Brain microvascular endothelial cell (primary cell): ENCODE measurements at regions not wholly inside any gene's neighbourhood (a gene's known extent, or its start where the extent isn't known, plus 50 kb on each side); places are given as distances from the start of the nearest gene placed in this dataset.

ENCODE experiments used
- DNase-seq: peaks from one replicate; pipeline ENCODE4 v3.0.0-alpha.2; 2020
- H3K27ac ChIP-seq: fragments of 250-450 bp; sonication (Bioruptor Pico); 2 replicates; pipeline ENCODE4 v1.5.1; 2020; ENCODE audit warnings: mild to moderate bottlenecking, moderate library complexity
- H3K27me3 ChIP-seq: fragments of 250-450 bp; sonication (Bioruptor Pico); replicated peaks from 2 replicates; pipeline ENCODE4 v1.5.1; 2020; ENCODE audit warnings: mild to moderate bottlenecking
- H3K36me3 ChIP-seq: fragments of 250-450 bp; sonication (Bioruptor Pico); replicated peaks from 2 replicates; pipeline ENCODE4 v1.5.1; 2020; ENCODE audit warnings: mild to moderate bottlenecking
- H3K4me3 ChIP-seq: 2 replicates; pipeline ENCODE4 v1.5.1; 2011; ENCODE audit warnings: low read depth, mild to moderate bottlenecking, control low read depth, low read length, moderate library complexity
- in situ Hi-C: cut with HindIII; loops from 2 replicates; pipeline ENCODE4 v1.10.0; 2017; ENCODE audit warnings: low sequenced_read_pairs, low pct_ligation_motif_present
- TF ChIP-seq, protein P1 (sequence below): IDR thresholded peaks from 2 replicates; pipeline ENCODE4 v1.5.1; 2011; ENCODE audit warnings: low read depth, mild to moderate bottlenecking, moderate library complexity, low read length, control low read depth, inconsistent platforms; ENCODE audit errors: missing control alignments

- no peak for DNase-seq
- Histone ChIP-seq H3K27ac (peak overlapping the region; percentile 20), H3K36me3 (no peaks in the 10 kb centered on the region), H3K4me3 (no peak overlapping the region), H3K27me3 (no peaks in the 10 kb centered on the region)
- in situ Hi-C loops, result no loop called here
- TF ChIP-seq, protein P1, sequence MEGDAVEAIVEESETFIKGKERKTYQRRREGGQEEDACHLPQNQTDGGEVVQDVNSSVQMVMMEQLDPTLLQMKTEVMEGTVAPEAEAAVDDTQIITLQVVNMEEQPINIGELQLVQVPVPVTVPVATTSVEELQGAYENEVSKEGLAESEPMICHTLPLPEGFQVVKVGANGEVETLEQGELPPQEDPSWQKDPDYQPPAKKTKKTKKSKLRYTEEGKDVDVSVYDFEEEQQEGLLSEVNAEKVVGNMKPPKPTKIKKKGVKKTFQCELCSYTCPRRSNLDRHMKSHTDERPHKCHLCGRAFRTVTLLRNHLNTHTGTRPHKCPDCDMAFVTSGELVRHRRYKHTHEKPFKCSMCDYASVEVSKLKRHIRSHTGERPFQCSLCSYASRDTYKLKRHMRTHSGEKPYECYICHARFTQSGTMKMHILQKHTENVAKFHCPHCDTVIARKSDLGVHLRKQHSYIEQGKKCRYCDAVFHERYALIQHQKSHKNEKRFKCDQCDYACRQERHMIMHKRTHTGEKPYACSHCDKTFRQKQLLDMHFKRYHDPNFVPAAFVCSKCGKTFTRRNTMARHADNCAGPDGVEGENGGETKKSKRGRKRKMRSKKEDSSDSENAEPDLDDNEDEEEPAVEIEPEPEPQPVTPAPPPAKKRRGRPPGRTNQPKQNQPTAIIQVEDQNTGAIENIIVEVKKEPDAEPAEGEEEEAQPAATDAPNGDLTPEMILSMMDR, result no peak
These were observed 454.9 kb upstream of the CHAC2 start for GRCh38 chr2:53312721-53313120.

GRCh38 chr2:53312181-53312580, 455.4 kb upstream of the CHAC2 start:
- H3K36me3 ChIP-seq, result no peaks in the 10 kb centered on the region
- in situ Hi-C loops, result no loop called here
- TF ChIP-seq, protein P1, result no peak
- H3K27ac ChIP-seq, result no peak overlapping the region
- no peak overlapping the region for H3K4me3 ChIP-seq
- H3K27me3 ChIP-seq, result no peaks in the 10 kb centered on the region
- no peak for DNase-seq

DNA sequence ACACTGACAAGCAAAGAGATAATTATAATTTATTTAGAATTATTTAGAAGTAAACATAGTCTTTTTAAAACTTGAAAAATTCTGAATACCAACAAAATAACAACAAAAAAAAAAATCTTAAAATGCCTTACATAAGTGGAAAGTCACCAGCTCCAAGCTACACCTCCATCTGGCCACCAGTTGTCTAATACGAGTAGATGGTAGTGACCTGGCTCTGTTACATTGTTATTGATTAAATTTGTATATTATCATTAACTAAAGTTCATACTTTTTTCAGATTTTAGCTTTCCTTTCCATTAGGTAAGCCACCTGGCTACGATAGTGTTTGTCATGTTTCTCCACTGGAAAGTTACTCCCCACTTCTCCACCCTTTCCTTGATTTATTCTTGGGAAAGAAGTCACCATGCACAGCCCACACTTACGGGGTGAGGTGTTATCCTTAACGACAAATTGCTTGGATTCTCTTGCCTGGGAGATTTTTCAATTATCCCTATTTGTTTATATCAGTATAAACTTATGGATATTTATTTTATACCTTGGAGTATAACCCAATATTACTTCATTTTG, 464.5 kb upstream of the CHAC2 start:
- no peak for DNase-seq
- Histone ChIP-seq H3K4me3 (no peak overlapping the region), H3K36me3 (no peaks in the 10 kb centered on the region), H3K27me3 (no peaks in the 10 kb centered on the region), H3K27ac (no peak overlapping the region)
- in situ Hi-C loops, result no loop called here
- TF ChIP-seq, protein P1, result no peak

DNA sequence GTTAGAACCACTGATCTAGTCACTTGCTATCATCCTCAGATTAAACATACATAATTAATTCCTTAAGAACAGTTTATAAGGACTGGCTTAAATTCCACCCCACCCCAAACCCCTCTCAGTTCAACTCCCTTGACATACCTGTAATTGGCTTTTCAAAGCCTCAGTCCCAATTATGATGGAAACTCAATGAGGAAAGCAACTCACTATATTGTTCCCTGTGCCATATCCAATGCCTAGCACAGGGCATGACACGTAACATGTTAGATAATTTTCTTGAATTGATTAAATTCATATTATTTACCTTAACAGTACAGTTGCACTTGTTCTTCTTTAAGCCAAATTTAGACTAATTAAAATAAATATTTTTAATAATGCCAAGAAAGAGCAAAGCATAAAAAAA, 465.1 kb upstream of the CHAC2 start:
- Histone ChIP-seq H3K27ac (no peak overlapping the region), H3K36me3 (no peaks in the 10 kb centered on the region), H3K4me3 (no peak overlapping the region), H3K27me3 (no peaks in the 10 kb centered on the region)
- TF ChIP-seq, protein P1, result no peak
- in situ Hi-C loops, result no loop called here
- no peak for DNase-seq

GRCh38 chr2:53289309-53290006, 478.1 kb upstream of the CHAC2 start:
- TF ChIP-seq, protein P1, result no peak
- no peak for DNase-seq
- no peak overlapping the region for H3K27ac ChIP-seq
- H3K4me3 ChIP-seq, result no peak overlapping the region
- no peaks in the 10 kb centered on the region for H3K27me3 ChIP-seq
- in situ Hi-C loops, result no loop called here
- H3K36me3 ChIP-seq, result no peaks in the 10 kb centered on the region

- DNase-seq, result peak; percentile 17
- H3K36me3 ChIP-seq, result no peaks in the 10 kb centered on the region
- H3K4me3 ChIP-seq, result no peak overlapping the region
- no peaks in the 10 kb centered on the region for H3K27me3 ChIP-seq
- no peak overlapping the region for H3K27ac ChIP-seq
- in situ Hi-C loops, result no loop called here
- TF ChIP-seq, protein P1, result no peak
These were observed 481.3 kb upstream of the CHAC2 start for GRCh38 chr2:53286345-53286744.
